KMS-11 (cell line): ENCODE measurements at regions not wholly inside any gene's neighbourhood (a gene's known extent, or its start where the extent isn't known, plus 50 kb on each side); places are given as distances from the start of the nearest gene placed in this dataset.

Source experiments
- H2AFZ ChIP-seq: fragments of 200-600 bp; sonication (generic); 2 replicates; pipeline ENCODE4 v1.6.1; 2016; ENCODE audit warnings: antibody characterized with exemption, mixed run types, low read depth
- H3K27ac ChIP-seq: fragments of 200-600 bp; sonication (generic); 2 replicates; pipeline ENCODE4 v1.6.1; 2016; ENCODE audit warnings: mild to moderate bottlenecking, mixed run types
- H3K27me3 ChIP-seq: fragments of 200-600 bp; sonication (generic); 2 replicates; pipeline ENCODE4 v1.6.1; 2017; ENCODE audit warnings: mild to moderate bottlenecking, low read depth, mixed run types, moderate library complexity; ENCODE audit not compliant: insufficient read depth
- H3K36me3 ChIP-seq: fragments of 200-600 bp; sonication (generic); 2 replicates; pipeline ENCODE4 v1.6.1; 2017; ENCODE audit warnings: mild to moderate bottlenecking, mixed run types; ENCODE audit not compliant: insufficient read depth
- H3K4me1 ChIP-seq: fragments of 200-600 bp; sonication (generic); 2 replicates; pipeline ENCODE4 v1.6.1; 2016; ENCODE audit warnings: mild to moderate bottlenecking, low read depth, mixed run types; ENCODE audit not compliant: poor library complexity, severe bottlenecking
- H3K4me2 ChIP-seq: fragments of 200-600 bp; sonication (generic); 2 replicates; pipeline ENCODE4 v1.7.0; 2016; ENCODE audit warnings: mild to moderate bottlenecking, mixed run types
- H3K4me3 ChIP-seq: fragments of 200-600 bp; sonication (generic); IDR thresholded peaks from 2 replicates; pipeline ENCODE4 v1.6.1; 2017; ENCODE audit warnings: low read depth, low read length, mixed read lengths; ENCODE audit not compliant: insufficient read depth
- H3K79me2 ChIP-seq: fragments of 200-600 bp; sonication (generic); 2 replicates; pipeline ENCODE4 v1.6.1; 2016; ENCODE audit warnings: low read depth, mixed run types; ENCODE audit not compliant: insufficient read depth
- H3K9ac ChIP-seq: fragments of 200-600 bp; sonication (generic); 2 replicates; pipeline ENCODE4 v1.6.1; 2016; ENCODE audit warnings: mild to moderate bottlenecking, mixed run types
- H4K20me1 ChIP-seq: fragments of 200-600 bp; sonication (generic); 2 replicates; pipeline ENCODE4 v1.6.1; 2016; ENCODE audit warnings: mild to moderate bottlenecking, mixed run types; ENCODE audit not compliant: insufficient read depth
- CTCF ChIP-seq: fragments of 200-600 bp; sonication (generic); conservative IDR thresholded peaks from 2 replicates; pipeline ENCODE4 v1.6.1; 2017; ENCODE audit warnings: low read depth, mild to moderate bottlenecking, antibody characterized with exemption, low read length, moderate library complexity, mixed read lengths

- Histone ChIP-seq H3K27me3 (no peaks in the 10 kb centered on the region), H3K4me2 (no peak overlapping the region), H3K4me3 (no peak overlapping the region), H2AFZ (no peak overlapping the region), H3K79me2 (no peaks in the 10 kb centered on the region), H3K9ac (no peak overlapping the region), H4K20me1 (no peaks in the 10 kb centered on the region), H3K4me1 (peaks cover 8% of the 10 kb centered on the region), H3K27ac (no peak overlapping the region), H3K36me3 (no peaks in the 10 kb centered on the region)
- TF ChIP-seq CTCF, result no peak
Observed at GRCh38 chr2:235201756-235202155, 249.9 kb downstream of the SH3BP4 start.

- TF ChIP-seq CTCF, result no peak
- Histone ChIP-seq H3K79me2 (no peaks in the 10 kb centered on the region), H3K4me2 (no peak overlapping the region), H3K4me3 (no peak overlapping the region), H3K27ac (no peak overlapping the region), H2AFZ (no peak overlapping the region), H3K27me3 (no peaks in the 10 kb centered on the region), H3K9ac (no peak overlapping the region), H3K36me3 (no peaks in the 10 kb centered on the region), H4K20me1 (no peaks in the 10 kb centered on the region), H3K4me1 (peaks cover 23% of the 10 kb centered on the region)
Observed at GRCh38 chr2:235204948-235205347, 253.1 kb downstream of the SH3BP4 start.

- no peaks in the 10 kb centered on the region for H3K36me3 ChIP-seq
- peaks cover 23% of the 10 kb centered on the region for H3K4me1 ChIP-seq
- H2AFZ ChIP-seq, result no peak overlapping the region
- no peaks in the 10 kb centered on the region for H3K27me3 ChIP-seq
- peak overlapping the region; percentile 74 for H3K4me2 ChIP-seq
- no peak for TF ChIP-seq CTCF
- H3K4me3 ChIP-seq, result no peak overlapping the region
- H3K9ac ChIP-seq, result no peak overlapping the region
- H4K20me1 ChIP-seq, result no peaks in the 10 kb centered on the region
- H3K79me2 ChIP-seq, result no peaks in the 10 kb centered on the region
- no peak overlapping the region for H3K27ac ChIP-seq
Observed at GRCh38 chr2:235206399-235206798, 254.6 kb downstream of the SH3BP4 start.

GRCh38 chr2:235206980-235207579, 255.3 kb downstream of the SH3BP4 start:
- Histone ChIP-seq H3K4me2 (peak overlapping the region; percentile 74), H3K27me3 (no peaks in the 10 kb centered on the region), H3K79me2 (no peaks in the 10 kb centered on the region), H3K27ac (no peak overlapping the region; the same call in 1 of the 2 replicates), H3K4me3 (no peak overlapping the region), H3K9ac (no peak overlapping the region), H4K20me1 (no peaks in the 10 kb centered on the region), H2AFZ (no peak overlapping the region), H3K36me3 (no peaks in the 10 kb centered on the region), H3K4me1 (peaks cover 23% of the 10 kb centered on the region)
- no peak for TF ChIP-seq CTCF
